K562 (cell line): ENCODE measurements at regions not wholly inside any gene's neighbourhood (a gene's known extent, or its start where the extent isn't known, plus 50 kb on each side); places are given as distances from the start of the nearest gene placed in this dataset.

Experiments used
- ATAC-seq: fragments of 200-7000 bp; cut with Tn5 transposase; 3 replicates; pipeline ENCODE4 v1.9.1; 2020; ENCODE audit warnings: moderate library complexity
- BruUV-seq: library from RNA; stranded (reverse); fragments of 400-500 nt; replicated peaks from 2 replicates; lab custom pipeline; 2021; lab: Mats Ljungman, UMichigan
- CTCF ChIA-PET: fragments of 300-600 bp; formaldehyde crosslinking; extraction: SDS; loops from one replicate; lab custom pipeline; 2021; ENCODE audit warnings: low intra/inter-chr PET ratio; lab: Yijun Ruan, JAX
- POLR2A ChIA-PET: fragments of 300-600, 350-650 bp; sonication (Branson Sonifier 250); formaldehyde crosslinking; extraction: SDS; loops from one replicate; lab custom pipeline; 2021; ENCODE audit warnings: antibody characterized with exemption, inconsistent platforms; lab: Yijun Ruan, JAX
- DNase-seq, 4 experiments: peaks; one replicate each; pipeline versions ENCODE4 v3.0.0 to v3.0.0-alpha.2; 2011 to 2018; ENCODE audit warnings: low spot score in 3 of 4, mixed read lengths in 3 of 4; ENCODE audit errors: extremely low read depth in 1 of 4
- FAIRE-seq: peaks from 2 replicates; lab custom pipeline; 2011; peaks lifted over from hg19 to GRCh38; lab: Jason Lieb, UNC
- H2AFZ ChIP-seq: 2 replicates; pipeline ENCODE4 v1.6.0; 2011; ENCODE audit warnings: low read depth, low read length, control low read depth, inconsistent platforms
- H3K27ac ChIP-seq: fragments of 200-600 bp; 3 replicates; pipeline ENCODE4 v1.8.0; 2011; ENCODE audit warnings: low read depth, mild to moderate bottlenecking, control low read depth, inconsistent platforms, low read length, moderate library complexity, mixed read lengths; ENCODE audit errors: extremely low read depth
- H3K27me3 ChIP-seq, 2 experiments: fragments of 300-600 bp in 1 of 2; 2 replicates in 1 of 2; 3 replicates in 1 of 2; pipeline versions ENCODE4 v1.6.0 to v1.8.0; 2011; ENCODE audit warnings: inconsistent platforms in 2 of 2, low read length in 2 of 2, mild to moderate bottlenecking in 1 of 2, mixed read lengths in 1 of 2, moderate library complexity in 1 of 2; ENCODE audit not compliant: control insufficient read depth in 2 of 2, insufficient read depth in 2 of 2
- H3K36me3 ChIP-seq: fragments of 300-600 bp; 3 replicates; pipeline ENCODE4 v1.8.0; 2011; ENCODE audit warnings: mild to moderate bottlenecking, low read length, inconsistent platforms; ENCODE audit not compliant: control insufficient read depth, insufficient read depth
- H3K4me1 ChIP-seq, 2 experiments: fragments of 200-600 bp in 1 of 2; replicated peaks in 1 of 2; 2 replicates in 1 of 2; 3 replicates in 1 of 2; pipeline versions ENCODE4 v1.5.1 to v1.8.0; 2011; ENCODE audit warnings: inconsistent platforms in 2 of 2, low read length in 2 of 2, mild to moderate bottlenecking in 1 of 2, mixed read lengths in 1 of 2, moderate library complexity in 1 of 2; ENCODE audit not compliant: control insufficient read depth in 2 of 2, insufficient read depth in 2 of 2
- H3K4me2 ChIP-seq: 2 replicates; pipeline ENCODE4 v1.6.1; 2011; ENCODE audit warnings: low read length, control low read depth, inconsistent platforms, mixed read lengths; ENCODE audit not compliant: insufficient read depth
- H3K4me3 ChIP-seq: fragments of 200-600 bp; sonication (generic), shearing (Covaris generic); 2 replicates; pipeline ENCODE4 v1.5.1; 2016; ENCODE audit warnings: control low read depth, inconsistent platforms
- H3K79me2 ChIP-seq: fragments of 200-600 bp; 3 replicates; pipeline ENCODE4 v1.8.0; 2011; ENCODE audit warnings: low read length, inconsistent platforms; ENCODE audit not compliant: control insufficient read depth, insufficient read depth
- H3K9ac ChIP-seq, 2 experiments: 2 replicates each; pipeline versions ENCODE4 v1.6.0 to v1.6.1; 2011; ENCODE audit warnings: low read depth in 2 of 2, low read length in 2 of 2, control low read depth in 1 of 2, inconsistent platforms in 1 of 2, mild to moderate bottlenecking in 1 of 2, mixed read lengths in 1 of 2; ENCODE audit not compliant: insufficient read depth in 1 of 2
- H3K9me1 ChIP-seq: one replicate; pipeline ENCODE4 v1.6.0; 2011; ENCODE audit warnings: inconsistent platforms, mild to moderate bottlenecking, low read length, moderate library complexity; ENCODE audit not compliant: control insufficient read depth, insufficient read depth
- H3K9me3 ChIP-seq: replicated peaks from 2 replicates; pipeline ENCODE4 v1.5.1; 2011; ENCODE audit warnings: low read depth, low read length, inconsistent platforms; ENCODE audit not compliant: control insufficient read depth, insufficient read depth
- H4K20me1 ChIP-seq: replicated peaks from 2 replicates; pipeline ENCODE4 v1.6.1; 2011; ENCODE audit warnings: low read length, inconsistent platforms, mixed read lengths; ENCODE audit not compliant: control insufficient read depth, insufficient read depth
- FOXJ3 ChIP-seq: sonication (generic); formaldehyde crosslinking; IDR thresholded peaks from 2 replicates; pipeline ENCODE4 v1.4.0; 2020; ENCODE audit warnings: mild to moderate bottlenecking, missing genetic modification reagents
- FOXK2 ChIP-seq, 2 experiments: fragments of 450-650 bp; IDR thresholded peaks in 1 of 2; conservative IDR thresholded peaks in 1 of 2; 2 replicates each; pipeline ENCODE4 v1.6.1; 2016; ENCODE audit warnings: low read depth in 2 of 2, mild to moderate bottlenecking in 1 of 2
- JUN ChIP-seq, 2 experiments: sonication (generic) in 1 of 2; formaldehyde crosslinking in 1 of 2; IDR thresholded peaks; 2 replicates each; pipeline versions ENCODE4 v1.6.1 to v1.8.0; 2012 to 2022; ENCODE audit warnings: borderline replicate concordance in 2 of 2, mild to moderate bottlenecking in 2 of 2, improper control_type of control experiment in 1 of 2, low read depth in 1 of 2, low read length in 1 of 2, missing genetic modification reagents in 1 of 2
- SMARCA4 ChIP-seq: fragments of 450-650 bp; IDR thresholded peaks from 2 replicates; pipeline ENCODE4 v1.6.1; 2016
- ZFP91 ChIP-seq: sonication (generic); formaldehyde crosslinking; IDR thresholded peaks from 2 replicates; pipeline ENCODE4 v1.8.0; 2022; ENCODE audit warnings: mild to moderate bottlenecking, missing genetic modification reagents
- WGBS: fragments of 100-300 bp; shearing (Covaris generic); methylation state at CpG from one replicate; pipeline ENCODE4 v1.1.6; 2016; ENCODE audit warnings: low coverage, mixed read lengths; ENCODE audit not compliant: insufficient coverage; ENCODE audit errors: missing lambda C conversion rate; 5-methylcytosine and 5-hydroxymethylcytosine counted together
- in situ Hi-C: fragments of 300-500 bp; cut with MboI; formaldehyde crosslinking; loops from 4 replicates; pipeline ENCODE4 v1.15.0; 2018; ENCODE audit warnings: inconsistent platforms, mixed read lengths
- intact Hi-C: fragments of 100-400 bp; cut with micrococcal nuclease; formaldehyde crosslinking; loops from 2 replicates; pipeline ENCODE4 v1.14.2; 2022

GRCh38 chr9:87100001-87100400, 152.7 kb upstream of the GAS1 start:
- no peak for TF ChIP-seq FOXJ3
- no peak for TF ChIP-seq SMARCA4
- no peak for TF ChIP-seq FOXK2 (conservative IDR thresholded peaks at IDR 0.05 in 1 of 2, IDR thresholded peaks at IDR 0.05 in 1 of 2; ENCODE audit: low read depth in 2 of 2)
- no peak for TF ChIP-seq JUN (IDR thresholded peaks at IDR 0.05; ENCODE audit: borderline replicate concordance, low read depth, low read length)
- TF ChIP-seq JUN (CRISPR knock-in tag; IDR thresholded peaks at IDR 0.05; ENCODE audit: borderline replicate concordance): no peak
- TF ChIP-seq ZFP91 (CRISPR knock-in tag): no peak
- Histone ChIP-seq H2AFZ (no peak overlapping the region), H3K4me2 (no peak overlapping the region), H3K79me2 (no peaks in the 10 kb centered on the region), H3K4me3 (no peak overlapping the region), H3K27me3 (peaks cover 0 to 9% of the 10 kb centered on the region in 2 experiments; a peak in 1 of 5 replicates), H3K9ac (no peak overlapping the region), H3K9me1 (no peaks in the 10 kb centered on the region), H3K36me3 (no peaks in the 10 kb centered on the region), H3K27ac (no peak overlapping the region), H3K9me3 (no peaks in the 10 kb centered on the region), H3K4me1 (no peaks in the 10 kb centered on the region), H4K20me1 (no peaks in the 10 kb centered on the region)
- WGBS: 0% methylated on average over 1 of the region's 1 CpG
- ChIA-PET POLR2A (no interaction called here), CTCF (no interaction called here)
- in situ Hi-C loops: no loop called here
- intact Hi-C loops: no loop called here
- no TSS peak for BruUV-seq
- ATAC-seq (no peak), DNase-seq (no peak), FAIRE-seq (no peak)
